ENCODE measurements at regions not wholly inside any gene's neighbourhood (a gene's known extent, or its start where the extent isn't known, plus 50 kb on each side); places are given as distances from the start of the nearest gene placed in this dataset.

GRCh38 chr2:150872756-150873395 lies 385.4 kb upstream of the RND3 start:
- TF ChIP-seq POLR2A (IDR thresholded peaks at IDR 0.05) (no peak), CTCF (IDR thresholded peaks at IDR 0.05) (no peak)

Data from testis (tissue), 2 donors.